Trophoblast cell (in vitro differentiated cells and primary cell): ENCODE measurements at regions not wholly inside any gene's neighbourhood (a gene's known extent, or its start where the extent isn't known, plus 50 kb on each side); places are given as distances from the start of the nearest gene placed in this dataset.

Experiments used
- DNase-seq, 2 donors: peaks; one replicate each; pipeline ENCODE4 v3.0.0-alpha.2; 2016
- H2AFZ ChIP-seq: 2 replicates; pipeline ENCODE4 v1.6.1; 2013; ENCODE audit warnings: low read length, moderate library complexity, mild to moderate bottlenecking; ENCODE audit not compliant: insufficient read depth, poor library complexity
- H2AK5ac ChIP-seq: 2 replicates; pipeline ENCODE4 v1.6.1; 2013; ENCODE audit warnings: mild to moderate bottlenecking, low read length
- H2BK120ac ChIP-seq: 2 replicates; pipeline ENCODE4 v1.6.1; 2013; ENCODE audit warnings: low read length, mild to moderate bottlenecking, moderate library complexity; ENCODE audit not compliant: insufficient read depth, poor library complexity
- H2BK12ac ChIP-seq: 2 replicates; pipeline ENCODE4 v1.6.1; 2013; ENCODE audit warnings: mild to moderate bottlenecking, low read length, moderate library complexity
- H2BK5ac ChIP-seq: 2 replicates; pipeline ENCODE4 v1.6.1; 2013; ENCODE audit warnings: low read length, low read depth, moderate library complexity, mild to moderate bottlenecking; ENCODE audit not compliant: poor library complexity
- H3K14ac ChIP-seq: 2 replicates; pipeline ENCODE4 v1.6.1; 2013; ENCODE audit warnings: mild to moderate bottlenecking, low read length
- H3K18ac ChIP-seq: 2 replicates; pipeline ENCODE4 v1.6.1; 2013; ENCODE audit warnings: mild to moderate bottlenecking, low read length
- H3K23ac ChIP-seq: 2 replicates; pipeline ENCODE4 v1.6.1; 2013; ENCODE audit warnings: low read length
- H3K27ac ChIP-seq: 2 replicates; pipeline ENCODE4 v1.5.1; 2013; ENCODE audit warnings: low read depth, mild to moderate bottlenecking, inconsistent platforms, low read length, moderate library complexity
- H3K27me3 ChIP-seq: 2 replicates; pipeline ENCODE4 v1.6.1; 2013; ENCODE audit warnings: inconsistent platforms, mild to moderate bottlenecking, low read length, moderate library complexity; ENCODE audit not compliant: insufficient read depth
- H3K36me3 ChIP-seq, 2 experiments: 1 replicate in 1 of 2; 2 replicates in 1 of 2; pipeline ENCODE4 v1.6.1; 2013; ENCODE audit warnings: low read length in 2 of 2, mild to moderate bottlenecking in 2 of 2, moderate library complexity in 1 of 2; ENCODE audit not compliant: insufficient read depth in 2 of 2, control insufficient read depth in 1 of 2
- H3K4ac ChIP-seq: 2 replicates; pipeline ENCODE4 v1.6.1; 2013; ENCODE audit warnings: low read depth, mild to moderate bottlenecking, low read length, moderate library complexity
- H3K4me1 ChIP-seq, 2 experiments: 1 replicate in 1 of 2; 2 replicates in 1 of 2; pipeline ENCODE4 v1.6.1; 2013; ENCODE audit warnings: low read length in 2 of 2, mild to moderate bottlenecking in 2 of 2, moderate library complexity in 1 of 2; ENCODE audit not compliant: insufficient read depth in 2 of 2, control insufficient read depth in 1 of 2
- H3K4me2 ChIP-seq: 2 replicates; pipeline ENCODE4 v1.6.1; 2013; ENCODE audit warnings: inconsistent platforms, mild to moderate bottlenecking, low read length, moderate library complexity
- H3K4me3 ChIP-seq: 2 replicates; pipeline ENCODE4 v1.5.1; 2013; ENCODE audit warnings: mild to moderate bottlenecking, low read depth, low read length, inconsistent platforms
- H3K79me1 ChIP-seq: one replicate; pipeline ENCODE4 v1.6.1; 2013; ENCODE audit warnings: low read length
- H3K79me2 ChIP-seq: 2 replicates; pipeline ENCODE4 v1.6.1; 2013; ENCODE audit warnings: low read length, mild to moderate bottlenecking; ENCODE audit not compliant: control insufficient read depth, insufficient read depth, poor library complexity
- H3K9ac ChIP-seq: 2 replicates; pipeline ENCODE4 v1.6.1; 2013; ENCODE audit warnings: mild to moderate bottlenecking, low read length
- H3K9me3 ChIP-seq: 2 replicates; pipeline ENCODE4 v1.6.1; 2013; ENCODE audit warnings: low read depth, mild to moderate bottlenecking, control low read depth, inconsistent platforms, low read length; ENCODE audit not compliant: insufficient read depth
- H4K12ac ChIP-seq: 2 replicates; pipeline ENCODE4 v1.6.1; 2013; ENCODE audit warnings: low read depth, mild to moderate bottlenecking, low read length, moderate library complexity
- H4K8ac ChIP-seq: 2 replicates; pipeline ENCODE4 v1.6.1; 2013; ENCODE audit warnings: low read depth, mild to moderate bottlenecking, low read length, moderate library complexity
- H4K91ac ChIP-seq: one replicate; pipeline ENCODE4 v1.6.1; 2013; ENCODE audit warnings: low read depth, mild to moderate bottlenecking, low read length, moderate library complexity
- WGBS: extraction: QIAGEN DNeasy Blood & Tissue Kit; methylation state at CpG from one replicate; pipeline ENCODE4 v1.1.7; 2013; ENCODE audit warnings: missing lambda C conversion rate; ENCODE audit not compliant: insufficient read length, insufficient coverage; ENCODE audit errors: extremely low coverage; 5-methylcytosine and 5-hydroxymethylcytosine counted together

DNA sequence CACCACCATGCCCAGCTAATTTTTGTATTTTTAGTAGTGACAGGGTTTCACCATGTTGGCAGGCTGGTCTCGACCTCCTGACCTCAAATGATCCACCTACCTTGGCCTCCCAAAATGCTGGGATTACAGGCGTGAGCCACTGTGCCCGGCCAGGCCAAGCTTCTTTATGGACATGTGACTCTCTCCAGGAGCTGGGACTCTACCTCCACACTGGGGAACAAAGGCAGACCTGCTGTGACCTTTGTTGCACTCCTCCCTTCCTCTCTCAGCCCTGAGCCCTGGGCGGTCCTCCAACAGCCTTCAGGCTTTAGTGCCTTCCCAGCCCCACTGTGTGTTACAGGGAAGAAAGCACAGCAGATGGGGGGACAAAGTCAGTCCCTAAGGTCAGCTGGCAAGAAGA lies 55.0 kb upstream of the DUSP5 start:
- no peak overlapping the region for H4K8ac ChIP-seq
- H4K91ac ChIP-seq: no peak overlapping the region
- no peaks in the 10 kb centered on the region for H3K79me2 ChIP-seq
- H3K9ac ChIP-seq: no peak overlapping the region
- no peaks in the 10 kb centered on the region for H3K27me3 ChIP-seq
- no peaks in the 10 kb centered on the region for H3K9me3 ChIP-seq
- no peak overlapping the region for H2BK120ac ChIP-seq
- no peak overlapping the region for H3K4ac ChIP-seq
- H3K27ac ChIP-seq: no peak overlapping the region
- no peak overlapping the region for H2AFZ ChIP-seq
- no peak overlapping the region for H2BK5ac ChIP-seq
- H4K12ac ChIP-seq: no peak overlapping the region
- peaks cover 8 to 9% of the 10 kb centered on the region in 2 experiments for H3K4me1 ChIP-seq
- H2BK12ac ChIP-seq: peak overlapping the region; percentile 63
- no peak overlapping the region for H3K18ac ChIP-seq
- no peak for DNase-seq
- H3K4me2 ChIP-seq: no peak overlapping the region
- peak overlapping the region; percentile 41 for H3K14ac ChIP-seq
- no peak overlapping the region for H3K23ac ChIP-seq
- H3K36me3 ChIP-seq: no peaks in the 10 kb centered on the region
- H3K79me1 ChIP-seq: peaks cover 7% of the 10 kb centered on the region
- peak overlapping the region; percentile 36 for H2AK5ac ChIP-seq
- H3K4me3 ChIP-seq: no peak overlapping the region
- WGBS: no CpG with 5 or more reads among the region's 4 CpGs

DNA sequence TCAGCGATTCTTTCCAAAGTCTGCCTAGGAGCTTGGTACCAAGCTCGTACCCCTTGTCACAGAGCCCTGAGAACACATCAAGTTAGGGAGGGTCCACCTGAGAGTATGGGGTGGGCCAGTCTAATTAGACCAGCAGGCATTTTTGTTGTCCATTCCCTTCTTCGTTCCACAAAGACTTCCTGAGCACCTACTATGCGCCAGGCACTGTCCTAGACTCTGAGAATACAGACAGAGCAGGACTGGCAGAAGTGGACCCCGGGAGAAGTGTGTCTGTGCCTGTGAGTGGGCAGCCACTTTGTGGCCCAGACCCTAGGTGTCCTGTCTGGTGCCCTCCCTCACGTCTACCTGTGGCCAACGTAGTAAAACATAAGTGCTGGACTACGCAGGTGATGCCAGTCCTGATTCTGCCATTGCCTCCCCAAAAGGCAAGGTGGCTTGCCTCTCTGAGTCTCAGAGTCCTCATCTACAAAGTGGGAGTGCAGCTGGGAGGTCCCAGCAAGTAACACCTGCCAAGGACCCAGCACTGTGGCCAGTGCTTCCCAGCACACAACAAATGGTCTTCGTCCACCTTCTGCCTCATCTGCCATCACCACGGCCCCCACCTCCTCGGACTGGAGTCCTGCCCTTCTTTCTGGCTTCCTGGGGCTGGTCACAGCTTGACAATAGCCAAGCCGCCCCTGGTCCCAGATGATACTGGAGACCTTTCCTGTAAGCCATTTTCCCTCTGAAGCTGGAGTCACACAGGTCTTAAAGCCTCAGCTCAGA lies 54.3 kb upstream of the DUSP5 start:
- Histone ChIP-seq H3K14ac (no peak overlapping the region), H4K12ac (no peak overlapping the region), H2AK5ac (no peak overlapping the region), H3K18ac (no peak overlapping the region), H4K91ac (no peak overlapping the region), H3K9ac (no peak overlapping the region), H2AFZ (no peak overlapping the region), H3K36me3 (no peaks in the 10 kb centered on the region), H3K4me3 (no peak overlapping the region), H3K4me2 (no peak overlapping the region), H3K4ac (no peak overlapping the region), H2BK5ac (no peak overlapping the region), H3K79me2 (no peaks in the 10 kb centered on the region), H3K79me1 (peaks cover 7% of the 10 kb centered on the region), H4K8ac (no peak overlapping the region), H2BK12ac (peak overlapping the region; percentile 63), H3K23ac (no peak overlapping the region), H3K9me3 (no peaks in the 10 kb centered on the region), H3K4me1 (peaks cover 8 to 11% of the 10 kb centered on the region in 2 experiments), H3K27me3 (no peaks in the 10 kb centered on the region), H2BK120ac (no peak overlapping the region), H3K27ac (no peak overlapping the region)
- DNase-seq: no peak
- no CpG with 5 or more reads among the region's 12 CpGs for WGBS

DNA sequence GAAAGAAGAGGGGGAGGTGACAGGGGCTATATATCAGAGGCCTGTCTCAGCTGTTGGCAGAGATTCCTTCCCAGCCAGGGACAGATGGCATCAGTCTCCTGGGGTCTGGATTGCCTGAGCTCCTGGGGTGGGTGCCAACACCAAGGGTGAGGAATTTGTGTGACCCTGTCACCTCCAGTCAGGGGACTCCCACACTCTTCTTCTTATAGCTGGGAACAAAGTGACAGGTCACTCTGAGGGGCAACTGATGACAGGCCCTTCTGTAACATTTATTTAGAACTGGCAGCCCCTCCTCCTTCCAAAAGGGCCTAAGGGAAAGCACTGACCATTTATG lies 53.7 kb upstream of the DUSP5 start:
- Histone ChIP-seq H3K4me1 (peaks cover 8 to 11% of the 10 kb centered on the region in 2 experiments), H4K8ac (no peak overlapping the region), H3K18ac (no peak overlapping the region), H3K36me3 (no peaks in the 10 kb centered on the region), H2BK5ac (no peak overlapping the region), H3K27me3 (no peaks in the 10 kb centered on the region), H3K4ac (no peak overlapping the region), H3K4me2 (no peak overlapping the region), H2AFZ (no peak overlapping the region), H3K9ac (no peak overlapping the region), H3K79me1 (peaks cover 7% of the 10 kb centered on the region), H2BK12ac (no peak overlapping the region), H3K79me2 (no peaks in the 10 kb centered on the region), H2AK5ac (no peak overlapping the region), H2BK120ac (no peak overlapping the region), H3K14ac (no peak overlapping the region), H3K23ac (no peak overlapping the region), H3K4me3 (no peak overlapping the region), H4K91ac (no peak overlapping the region), H3K27ac (no peak overlapping the region), H4K12ac (no peak overlapping the region), H3K9me3 (no peaks in the 10 kb centered on the region)
- DNase-seq: no peak

DNA sequence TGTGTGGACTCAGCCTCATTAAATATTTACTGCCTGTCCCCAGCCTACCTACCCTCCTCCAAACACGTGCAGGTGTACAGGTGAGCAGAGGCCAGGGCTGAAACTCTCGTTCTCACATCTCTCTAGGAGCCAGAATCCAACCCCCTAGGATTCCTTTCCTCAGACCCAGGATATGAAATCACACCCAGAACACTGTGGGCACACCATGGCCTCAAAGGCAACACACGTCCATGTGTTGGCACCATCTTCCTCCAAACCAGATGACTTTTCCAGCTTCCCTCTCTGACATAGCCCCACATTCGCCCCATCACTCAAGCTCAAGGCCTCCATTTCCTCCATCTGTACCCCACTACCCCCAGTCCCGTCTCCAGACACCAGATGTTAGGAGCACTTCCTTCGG lies 51.8 kb upstream of the DUSP5 start:
- Histone ChIP-seq H4K12ac (no peak overlapping the region), H2AFZ (no peak overlapping the region), H2BK120ac (peak overlapping the region; percentile 41), H3K4me1 (peaks cover 8 to 11% of the 10 kb centered on the region in 2 experiments), H4K8ac (no peak overlapping the region), H3K79me2 (no peaks in the 10 kb centered on the region), H3K9ac (no peak overlapping the region), H3K9me3 (no peaks in the 10 kb centered on the region), H2AK5ac (peak overlapping the region; percentile 62), H3K36me3 (no peaks in the 10 kb centered on the region), H3K14ac (no peak overlapping the region), H3K23ac (no peak overlapping the region), H2BK5ac (no peak overlapping the region), H3K79me1 (peaks cover 7% of the 10 kb centered on the region), H3K4me3 (no peak overlapping the region), H3K27me3 (no peaks in the 10 kb centered on the region), H3K4ac (no peak overlapping the region), H3K27ac (no peak overlapping the region), H2BK12ac (peak overlapping the region; percentile 69), H3K4me2 (no peak overlapping the region), H4K91ac (peak overlapping the region; percentile 55), H3K18ac (no peak overlapping the region)
- no CpG with 5 or more reads among the region's 6 CpGs for WGBS
- no peak for DNase-seq
